GM18867 (cell line): ENCODE measurements at regions not wholly inside any gene's neighbourhood (a gene's known extent, or its start where the extent isn't known, plus 50 kb on each side); places are given as distances from the start of the nearest gene placed in this dataset.
A peak's percentile ranks its signal among the peaks of the same experiment; 100 is the strongest.
"Not testable (repeated sequence)": the region's sequence is repeated elsewhere in the genome, so short reads cannot be mapped to it uniquely, and the experiment has no call there.

Experiments
- ATAC-seq: cut with Tn5 transposase; IDR thresholded peaks from one replicate; pipeline ENCODE4 v1.9.1; 2021; ENCODE audit warnings: mild to moderate bottlenecking, moderate library complexity; ENCODE audit not compliant: unreplicated experiment

- no peak for ATAC-seq
These were observed 142.4 kb upstream of the RBBP8 start for GRCh38 chr18:22790545-22791309.

GRCh38 chr18:22791310-22791610 is 141.9 kb upstream of the RBBP8 start:
- no peak for ATAC-seq

GRCh38 chr18:22796113-22796512 is 137.0 kb upstream of the RBBP8 start:
- no peak for ATAC-seq

GRCh38 chr18:22800551-22800951 is 132.6 kb upstream of the RBBP8 start:
- ATAC-seq, result no peak

- ATAC-seq, result peak; percentile 59
These were observed 119.3 kb upstream of the RBBP8 start for GRCh38 chr18:22813648-22814328.

GRCh38 chr18:22814329-22814703 is 118.8 kb upstream of the RBBP8 start:
- no peak for ATAC-seq

GRCh38 chr18:22816266-22817176 is 116.6 kb upstream of the RBBP8 start:
- no peak for ATAC-seq

- no peak for ATAC-seq
These were observed 115.3 kb upstream of the RBBP8 start for GRCh38 chr18:22817844-22818243.

GRCh38 chr18:22822024-22822423 is 111.1 kb upstream of the RBBP8 start:
- no peak for ATAC-seq

GRCh38 chr18:22822841-22823508 is 110.2 kb upstream of the RBBP8 start:
- ATAC-seq, result peak; percentile 99

GRCh38 chr18:22826726-22827125 is 106.4 kb upstream of the RBBP8 start:
- ATAC-seq, result no peak

GRCh38 chr18:22827216-22827615 is 105.9 kb upstream of the RBBP8 start:
- ATAC-seq, result no peak

GRCh38 chr18:22827741-22828140 is 105.4 kb upstream of the RBBP8 start:
- no peak for ATAC-seq

GRCh38 chr18:22828171-22828570 is 105.0 kb upstream of the RBBP8 start:
- ATAC-seq, result no peak

- not testable (repeated sequence) for ATAC-seq
These were observed 104.5 kb upstream of the RBBP8 start for GRCh38 chr18:22828583-22828982.

- ATAC-seq, result no peak
These were observed 103.3 kb upstream of the RBBP8 start for GRCh38 chr18:22829781-22830180.

- ATAC-seq, result no peak
These were observed 102.6 kb upstream of the RBBP8 start for GRCh38 chr18:22830511-22830910.

GRCh38 chr18:22831441-22831904 is 101.7 kb upstream of the RBBP8 start:
- ATAC-seq, result no peak

- ATAC-seq, result no peak
These were observed 96.2 kb upstream of the RBBP8 start for GRCh38 chr18:22836932-22837331.

- no peak for ATAC-seq
These were observed 94.9 kb upstream of the RBBP8 start for GRCh38 chr18:22838221-22838620.
